NCI-H187 treated with DMSO at 0.1 percent for 48 hours (cell line): ENCODE measurements at regions not wholly inside any gene's neighbourhood (a gene's known extent, or its start where the extent isn't known, plus 50 kb on each side); places are given as distances from the start of the nearest gene placed in this dataset.

Experiments
- DNase-seq: peaks from one replicate; lab custom pipeline; 2025; lab: John Stamatoyannopoulos, UW

- DNase-seq: no peak
Measured at GRCh38 chr2:129302106-129302505, 677.4 kb upstream of the RAB6C start.

- no peak for DNase-seq
Measured at GRCh38 chr2:129302561-129303183, 676.8 kb upstream of the RAB6C start.

GRCh38 chr2:129314120-129314519 is 665.3 kb upstream of the RAB6C start:
- no peak for DNase-seq

GRCh38 chr2:129318581-129319421 is 660.7 kb upstream of the RAB6C start:
- DNase-seq: no peak

DNA sequence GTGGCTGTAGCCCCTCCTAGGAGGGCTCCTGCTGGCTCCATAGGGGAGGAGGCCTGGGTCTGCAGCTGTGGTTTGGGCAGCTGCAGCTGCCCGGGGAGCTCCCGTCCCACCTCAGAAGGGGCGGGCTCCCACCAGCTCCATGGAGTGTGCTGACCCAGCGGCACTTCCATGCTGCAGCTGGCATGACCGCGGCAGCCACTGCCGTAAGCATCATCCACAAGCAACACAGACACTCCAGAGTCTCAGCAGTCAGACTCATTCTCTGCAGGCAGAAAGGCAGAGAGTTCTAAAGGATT is 660.1 kb upstream of the RAB6C start:
- DNase-seq: no peak

GRCh38 chr2:129320288-129320687 is 659.2 kb upstream of the RAB6C start:
- DNase-seq: no peak

DNA sequence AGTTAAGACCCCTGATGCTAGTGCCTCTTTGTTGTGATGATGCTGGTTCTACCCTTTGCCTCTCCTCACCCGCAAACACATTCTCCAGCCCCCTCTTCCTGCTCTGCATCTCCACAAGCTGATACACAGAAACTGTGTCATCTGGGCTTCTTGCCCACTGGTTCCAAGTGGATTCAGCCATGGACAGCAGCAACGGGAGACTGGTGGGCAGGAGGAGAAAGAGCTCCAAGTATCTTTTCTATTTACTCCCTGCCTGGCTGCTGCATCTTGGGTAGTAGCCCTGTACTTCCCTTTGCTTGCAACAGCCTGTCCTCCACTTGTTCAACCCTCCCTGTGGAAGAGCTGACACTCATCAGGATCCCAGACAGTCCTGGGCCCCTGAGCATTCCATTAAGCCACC is 655.1 kb upstream of the RAB6C start:
- DNase-seq: no peak

DNA sequence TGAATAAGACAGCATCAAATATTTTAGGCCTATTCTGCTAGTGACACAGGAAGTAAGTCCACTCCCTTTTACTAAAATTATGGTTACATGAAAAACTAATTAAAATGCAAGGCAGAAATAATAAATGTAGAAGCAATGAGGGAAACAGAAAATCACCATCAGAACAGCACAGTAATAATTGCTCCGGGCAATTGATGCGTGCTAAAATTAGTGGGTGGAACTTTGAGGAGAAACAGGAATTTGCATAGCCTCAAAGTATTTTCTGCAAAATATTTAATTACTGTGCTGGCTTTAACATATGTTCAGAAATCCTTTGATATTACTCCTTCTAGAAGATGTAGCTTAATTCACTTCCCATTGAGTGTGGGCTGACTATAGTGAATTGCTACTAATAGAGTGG is 654.3 kb upstream of the RAB6C start:
- no peak for DNase-seq

DNA sequence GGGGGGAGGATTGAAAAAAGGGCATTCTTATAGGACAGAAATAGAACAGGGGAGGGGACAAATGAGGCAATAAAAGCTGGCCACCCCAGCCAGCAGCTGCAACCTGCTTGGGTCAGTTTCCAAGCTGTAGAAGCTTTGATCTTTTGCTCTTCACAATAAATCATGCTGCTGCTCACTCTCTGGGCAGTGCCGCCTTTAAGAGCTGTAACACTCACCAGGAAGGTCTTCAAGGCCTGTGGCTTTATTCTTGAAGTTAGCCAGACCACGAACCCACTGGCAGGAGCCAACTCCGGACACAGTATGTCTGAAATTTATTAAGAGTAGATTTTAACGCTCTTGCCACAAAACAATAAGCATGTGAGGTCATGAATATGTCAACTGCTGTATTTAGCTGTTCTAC is 649.9 kb upstream of the RAB6C start:
- DNase-seq: no peak

DNA sequence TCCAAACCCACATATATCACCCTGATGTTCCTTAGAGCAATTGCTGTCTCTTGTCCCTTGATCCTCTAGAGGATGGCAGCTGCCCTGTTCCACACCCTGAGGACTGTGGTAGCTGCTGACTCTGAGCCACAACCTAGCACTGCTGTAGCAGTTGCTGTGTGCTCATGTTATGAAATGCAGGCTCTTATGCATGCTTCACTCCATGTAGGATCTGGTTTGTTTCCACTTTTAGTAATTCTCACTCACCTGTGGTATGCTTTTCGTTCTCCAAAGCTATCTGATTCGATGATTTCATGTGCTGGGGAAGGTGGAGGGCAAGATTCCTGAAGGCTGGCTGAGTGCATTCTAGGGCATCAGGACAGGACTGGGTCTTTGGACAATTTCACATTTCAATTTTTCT is 649.0 kb upstream of the RAB6C start:
- no peak for DNase-seq

GRCh38 chr2:129331638-129332037 is 647.8 kb upstream of the RAB6C start:
- no peak for DNase-seq

DNA sequence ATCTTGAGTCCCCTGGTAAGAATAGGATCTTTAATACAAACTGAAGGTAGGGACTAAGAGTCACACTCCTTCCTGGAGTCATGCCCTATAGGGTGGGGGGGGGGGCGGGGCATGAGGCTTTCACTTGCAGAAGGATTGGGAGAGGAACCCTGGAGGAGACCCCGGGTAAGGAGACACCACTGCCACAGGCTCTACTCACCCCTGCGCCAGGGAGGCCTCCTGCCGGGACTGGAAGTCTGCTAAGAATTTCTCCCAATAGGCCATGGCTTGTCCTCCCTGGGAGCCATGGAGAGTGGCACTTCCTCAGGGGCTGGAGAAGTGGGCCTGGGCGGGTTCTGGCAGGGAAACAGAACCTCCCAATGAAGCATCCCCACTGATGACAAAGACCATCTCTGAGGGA is 645.3 kb upstream of the RAB6C start:
- DNase-seq: no peak

DNA sequence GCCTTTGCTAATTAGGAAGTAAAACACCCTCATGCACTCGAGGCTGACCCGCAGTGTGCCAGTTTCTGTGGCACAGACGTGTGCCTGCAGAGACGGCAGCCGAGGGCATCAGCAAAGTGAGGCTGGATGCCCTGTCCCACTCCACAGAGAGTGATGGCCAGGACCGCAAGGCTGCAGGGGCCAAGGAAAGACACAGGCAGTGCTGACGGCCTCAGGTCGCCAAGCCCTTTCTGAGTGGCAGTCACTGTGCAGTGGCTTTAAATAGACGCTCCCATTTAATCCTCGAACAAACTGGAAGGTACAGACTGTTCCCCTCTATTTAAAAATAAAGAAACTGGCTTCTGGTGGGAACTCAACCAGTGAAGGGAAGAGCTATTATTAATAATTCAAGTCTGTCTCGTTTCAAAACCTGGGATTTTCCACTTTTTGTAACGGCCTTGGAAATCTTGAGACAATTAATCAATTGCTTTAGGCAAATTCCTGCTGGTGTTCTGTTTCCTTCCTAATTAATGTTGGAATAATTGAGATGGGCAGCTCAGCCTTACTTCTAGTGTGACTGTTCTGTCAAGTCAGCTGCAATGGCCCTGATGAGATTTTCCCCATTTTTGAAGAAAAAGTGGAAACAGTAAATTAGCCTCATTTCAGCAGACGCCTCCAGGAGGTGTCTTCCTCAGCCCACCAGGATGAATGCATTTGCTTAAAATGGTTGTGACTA is 644.6 kb upstream of the RAB6C start:
- DNase-seq: no peak

- no peak for DNase-seq
Measured at GRCh38 chr2:129336276-129336675, 643.2 kb upstream of the RAB6C start.

DNA sequence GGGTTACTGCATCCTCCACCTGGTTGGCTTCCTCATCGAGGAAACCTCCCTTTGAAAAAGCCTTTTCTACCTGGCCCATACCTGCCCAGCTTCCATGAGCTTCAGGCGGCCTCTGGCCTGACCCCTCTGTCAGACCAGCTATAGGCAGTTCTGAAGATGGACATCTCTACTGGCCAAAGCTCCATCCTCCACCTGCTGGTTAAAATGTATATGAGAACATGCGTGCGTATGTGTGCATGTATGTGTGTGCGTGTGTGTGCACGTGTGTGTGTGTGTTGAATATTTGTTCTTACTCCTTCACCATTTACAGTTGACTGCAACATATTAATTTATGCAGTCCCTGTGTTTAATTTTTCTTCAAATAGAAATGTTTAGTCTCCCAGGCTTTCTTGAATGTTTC is 642.4 kb upstream of the RAB6C start:
- no peak for DNase-seq

DNA sequence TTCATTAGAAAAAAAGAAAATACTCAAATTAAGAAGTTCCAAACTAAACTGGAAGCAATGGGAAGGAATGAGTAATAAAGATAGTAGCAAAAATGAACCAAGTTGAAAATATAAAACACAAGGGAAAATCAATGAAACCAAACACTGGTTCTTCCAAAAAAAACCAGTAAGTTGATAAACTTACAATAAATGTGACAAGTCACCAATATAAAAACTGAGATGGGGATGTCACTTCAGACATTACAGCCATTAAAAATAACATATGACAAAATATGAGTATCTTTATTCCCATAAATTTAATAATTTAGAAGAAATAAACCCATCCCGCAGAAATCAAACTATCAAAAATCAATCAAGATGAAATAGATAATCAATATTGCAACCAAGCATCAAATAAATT is 633.9 kb upstream of the RAB6C start:
- no peak for DNase-seq

DNA sequence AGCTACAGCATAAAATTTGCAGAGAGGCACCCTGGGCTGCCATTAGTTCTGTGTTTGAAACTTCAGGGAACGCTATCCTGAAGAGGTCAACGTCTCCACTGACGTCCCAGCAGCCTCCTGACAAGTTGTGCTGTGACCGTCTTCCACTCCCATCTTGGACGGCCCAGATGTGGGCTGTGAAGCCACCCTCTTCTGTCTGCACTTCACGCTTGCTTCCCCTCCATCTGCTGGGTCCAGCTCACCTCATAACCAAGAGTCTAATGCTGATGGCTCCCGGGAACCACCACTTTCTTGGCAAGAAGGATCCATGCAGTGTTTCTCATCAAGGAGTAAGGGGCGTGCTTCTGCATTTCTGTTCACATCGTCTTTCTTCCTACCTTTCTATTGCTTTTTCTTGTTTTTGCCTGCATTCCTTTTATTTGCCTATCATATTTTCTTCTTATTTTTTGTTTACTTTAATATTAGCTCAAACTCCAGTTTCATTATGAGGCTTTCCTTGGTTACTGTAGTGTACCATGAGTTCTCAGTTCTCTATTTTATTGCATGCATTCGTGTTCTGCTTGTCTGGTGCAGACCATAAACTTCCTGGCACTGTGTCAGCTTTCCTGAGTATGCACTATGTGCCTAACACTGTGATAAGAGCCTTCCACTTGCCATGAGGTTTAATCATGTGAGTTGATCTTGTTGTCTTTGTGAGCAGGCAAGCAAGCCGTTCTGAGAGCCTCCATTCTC is 631.8 kb upstream of the RAB6C start:
- DNase-seq: no peak

GRCh38 chr2:129354631-129355030 is 624.8 kb upstream of the RAB6C start:
- DNase-seq: no peak

DNA sequence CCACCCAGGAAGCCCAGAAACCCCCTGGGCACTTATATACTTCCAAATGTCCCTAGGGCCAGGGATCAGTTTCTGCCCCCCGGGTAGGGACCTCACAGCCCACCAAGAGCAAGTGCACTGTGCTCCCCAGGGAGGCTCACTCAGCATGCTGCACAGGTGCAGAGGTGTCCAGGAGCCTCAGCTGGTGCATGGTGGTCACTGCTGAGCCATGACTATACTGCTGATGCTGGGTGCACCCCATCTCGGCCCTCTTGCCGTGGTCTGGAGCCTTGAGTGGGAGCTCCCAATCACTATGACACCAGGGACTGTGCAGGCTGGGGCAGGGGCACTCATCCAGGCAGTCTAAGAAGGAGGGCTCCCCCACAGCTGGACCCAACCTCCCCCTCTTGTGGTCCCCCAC is 617.8 kb upstream of the RAB6C start:
- DNase-seq: no peak

DNA sequence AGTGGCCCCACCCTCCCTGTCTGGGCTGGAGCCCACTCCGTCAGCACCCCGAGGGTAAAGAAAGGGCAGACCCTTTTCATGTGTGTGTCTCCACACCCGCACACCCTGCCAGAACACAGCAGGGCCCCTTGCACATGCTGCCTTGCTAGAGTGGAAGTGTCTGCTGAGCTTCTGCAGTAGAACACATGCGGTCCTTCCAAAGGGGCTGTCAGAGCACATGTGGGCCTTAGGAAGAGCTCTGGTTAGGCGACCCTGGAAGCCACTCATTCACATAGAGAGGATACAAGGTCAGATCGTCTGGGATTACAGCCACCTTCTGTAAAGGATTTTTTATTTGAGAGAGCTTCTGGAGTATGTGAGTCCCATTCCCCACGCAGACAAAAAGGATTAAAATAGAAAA is 613.2 kb upstream of the RAB6C start:
- no peak for DNase-seq

GRCh38 chr2:129367107-129367506 is 612.4 kb upstream of the RAB6C start:
- no peak for DNase-seq

- DNase-seq: no peak
Measured at GRCh38 chr2:129369437-129369836, 610.0 kb upstream of the RAB6C start.

DNA sequence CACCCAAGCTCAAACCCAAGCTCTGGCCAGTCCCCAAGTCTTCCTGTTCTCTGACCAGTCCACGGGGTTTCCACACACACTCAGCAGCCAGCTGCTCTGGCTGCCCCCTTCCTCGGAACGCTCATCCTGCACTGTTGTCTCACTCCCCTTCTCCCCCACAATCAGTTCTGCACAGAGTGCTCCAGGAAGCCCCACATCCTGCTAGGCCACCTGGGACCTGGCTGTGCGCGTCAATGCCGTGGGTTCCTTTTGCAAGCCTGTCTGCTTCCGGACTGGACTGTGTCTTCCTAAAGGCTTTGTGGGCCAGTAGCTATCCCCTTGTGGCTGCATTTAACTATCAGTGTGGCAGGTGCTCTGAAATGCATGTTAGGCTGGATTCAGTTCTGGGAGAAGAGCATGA is 605.0 kb upstream of the RAB6C start:
- no peak for DNase-seq
